SK-N-SH (cell line): ENCODE measurements at regions not wholly inside any gene's neighbourhood (a gene's known extent, or its start where the extent isn't known, plus 50 kb on each side); places are given as distances from the start of the nearest gene placed in this dataset.

Source experiments
- CHD2 ChIP-seq: fragments of 150-350 bp; IDR thresholded peaks from 2 replicates; pipeline ENCODE4 v1.6.1; 2018; ENCODE audit warnings: low read length; ENCODE audit not compliant: partially characterized antibody
- ELF1 ChIP-seq: IDR thresholded peaks from 2 replicates; pipeline ENCODE4 v1.4.0; 2012
- EP300 ChIP-seq, 2 experiments: IDR thresholded peaks; 2 replicates each; pipeline versions ENCODE4 v1.4.0 to v1.6.1; 2012; ENCODE audit warnings: borderline replicate concordance in 1 of 2, low read depth in 1 of 2, low read length in 1 of 2
- EZH2phosphoT487 ChIP-seq: fragments of 200-600 bp; sonication (generic); IDR thresholded peaks from 2 replicates; pipeline ENCODE4 v1.6.1; 2017; ENCODE audit warnings: low read depth, mixed run types, mild to moderate bottlenecking, antibody characterized with exemption, moderate library complexity, borderline replicate concordance
- FOSL2 ChIP-seq: IDR thresholded peaks from 2 replicates; pipeline ENCODE4 v1.4.0; 2012; ENCODE audit warnings: low read depth, mild to moderate bottlenecking, moderate library complexity, borderline replicate concordance
- FOXJ3 ChIP-seq: sonication (generic); formaldehyde crosslinking; IDR thresholded peaks from 2 replicates; pipeline ENCODE4 v1.5.1; 2020; ENCODE audit warnings: mild to moderate bottlenecking, missing genetic modification reagents
- FOXM1 ChIP-seq: IDR thresholded peaks from 2 replicates; pipeline ENCODE4 v1.4.0; 2012; ENCODE audit warnings: low read depth, mild to moderate bottlenecking
- GABPA ChIP-seq: IDR thresholded peaks from 2 replicates; pipeline ENCODE4 v1.4.0; 2012; ENCODE audit warnings: low read depth, mild to moderate bottlenecking
- MAX ChIP-seq: IDR thresholded peaks from 2 replicates; pipeline ENCODE4 v1.4.0; 2012; ENCODE audit warnings: low read depth
- MEF2A ChIP-seq: IDR thresholded peaks from 2 replicates; pipeline ENCODE4 v1.4.0; 2012; ENCODE audit warnings: low read depth, borderline replicate concordance
- NFIC ChIP-seq: IDR thresholded peaks from 2 replicates; pipeline ENCODE4 v1.4.0; 2012; ENCODE audit warnings: borderline replicate concordance
- NRF1 ChIP-seq: IDR thresholded peaks from 2 replicates; pipeline ENCODE4 v1.6.1; 2012; ENCODE audit warnings: low read depth, mild to moderate bottlenecking, low read length
- PBX3 ChIP-seq: IDR thresholded peaks from 2 replicates; pipeline ENCODE4; 2012
- POLR2AphosphoS5 ChIP-seq: IDR thresholded peaks from 2 replicates; pipeline ENCODE4 v1.6.1; 2012; ENCODE audit warnings: low read depth, low read length
- RAD21 ChIP-seq: IDR thresholded peaks from 2 replicates; pipeline ENCODE4 v1.6.1; 2012; ENCODE audit warnings: mild to moderate bottlenecking, low read length
- RCOR1 ChIP-seq: fragments of 150-350 bp; IDR thresholded peaks from 2 replicates; pipeline ENCODE4 v1.6.1; 2017; ENCODE audit warnings: antibody characterized with exemption, low read length
- RXRA ChIP-seq: IDR thresholded peaks from 2 replicates; pipeline ENCODE4 v1.4.0; 2012; ENCODE audit warnings: low read depth, mild to moderate bottlenecking, borderline replicate concordance
- SMC3 ChIP-seq: IDR thresholded peaks from 2 replicates; pipeline ENCODE4 v1.6.1; 2012; ENCODE audit warnings: low read depth, low read length, improper control_type of control experiment
- TAF1 ChIP-seq: IDR thresholded peaks from 2 replicates; pipeline ENCODE4 v1.6.1; 2012; ENCODE audit warnings: low read depth, mild to moderate bottlenecking, low read length, moderate library complexity, borderline replicate concordance
- TCF12 ChIP-seq: IDR thresholded peaks from 2 replicates; pipeline ENCODE4 v1.4.0; 2012
- USF2 ChIP-seq: fragments of 150-350 bp; IDR thresholded peaks from 2 replicates; pipeline ENCODE4 v1.6.1; 2017; ENCODE audit warnings: antibody characterized with exemption, low read length, low read depth, borderline replicate concordance
- ZBTB33 ChIP-seq: IDR thresholded peaks from 2 replicates; pipeline ENCODE4 v1.4.0; 2012; ENCODE audit warnings: low read depth, borderline replicate concordance

GRCh38 chr15:70250208-70251201 lies 152.8 kb upstream of the TLE3 start (continued):
- TF ChIP-seq USF2 (no peak), FOSL2 (no peak), EP300 (IDR thresholded peaks at IDR 0.05; ENCODE audit: borderline replicate concordance in 1 of 2, low read depth in 1 of 2, low read length in 1 of 2) (peak in 1 of 2 experiments; percentile 68; a peak in 2 of 4 replicates), ZBTB33 (no peak), NFIC (no peak), POLR2AphosphoS5 (no peak), TAF1 (no peak), MEF2A (no peak), ELF1 (no peak), FOXM1 (no peak), CHD2 (no peak), FOXJ3 (peak; percentile 50; the same call in 1 of the 2 replicates), RCOR1 (peak; percentile 26; the same call in 1 of the 2 replicates), PBX3 (no peak), RAD21 (no peak), TCF12 (no peak), GABPA (no peak), EZH2phosphoT487 (no peak), SMC3 (no peak), MAX (no peak), NRF1 (no peak), RXRA (no peak)
